Stimulated activated CD8-positive, alpha-beta memory T cell treated with anti-CD3 and anti-CD28 coated beads, Interleukin-12 subunit alpha, Interleukin-12 subunit beta, amount 100 ng/mL, for 1 hour (primary cell): ENCODE measurements at regions not wholly inside any gene's neighbourhood (a gene's known extent, or its start where the extent isn't known, plus 50 kb on each side); places are given as distances from the start of the nearest gene placed in this dataset.
"Not testable (repeated sequence)": the region's sequence is repeated elsewhere in the genome, so short reads cannot be mapped to it uniquely, and the experiment has no call there.

Experiments
- DNase-seq: peaks from one replicate; pipeline ENCODE4 v3.0.0-alpha.2; 2020; ENCODE audit warnings: low read depth

DNA sequence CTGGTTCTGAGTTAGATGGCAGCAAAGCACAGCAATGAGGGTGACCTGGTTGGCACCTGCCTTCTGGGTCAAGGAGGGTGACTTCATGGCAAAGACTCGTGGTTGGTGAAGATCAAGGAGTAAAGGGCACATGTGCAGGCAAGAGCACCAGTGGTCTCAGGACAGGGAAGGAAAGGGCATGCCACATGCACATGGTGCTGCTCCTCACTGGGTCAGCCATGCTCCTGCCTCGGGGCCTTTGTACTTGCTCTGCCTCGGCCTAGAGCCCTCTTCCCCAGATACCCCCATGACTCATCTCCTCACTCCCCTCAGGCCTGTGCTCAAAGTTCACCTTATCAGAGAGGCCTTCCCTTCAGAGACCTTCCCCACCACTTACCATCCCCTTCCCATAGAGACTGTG is 106.7 kb upstream of the KDM7A start:
- DNase-seq, result no peak

DNA sequence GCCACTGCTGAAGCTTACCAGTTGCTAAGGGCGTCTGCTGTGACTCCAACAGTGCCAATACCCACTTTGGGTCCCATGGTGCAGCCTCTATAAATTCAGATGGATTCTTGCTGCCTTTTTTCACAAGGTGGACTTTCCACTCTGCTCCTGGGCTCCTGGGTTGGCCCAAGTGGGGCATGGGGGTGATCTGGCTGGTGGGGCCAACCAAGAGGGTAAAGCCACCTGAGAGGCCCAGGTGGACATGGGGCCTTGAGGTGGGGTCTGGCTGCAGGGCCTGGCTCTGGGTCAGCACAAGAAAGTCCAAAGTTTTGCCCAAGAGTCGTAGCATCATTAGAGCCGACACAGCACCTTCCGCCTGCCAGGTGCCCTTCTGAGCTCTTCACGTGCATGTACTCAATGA is 105.2 kb upstream of the KDM7A start:
- DNase-seq, result no peak

DNA sequence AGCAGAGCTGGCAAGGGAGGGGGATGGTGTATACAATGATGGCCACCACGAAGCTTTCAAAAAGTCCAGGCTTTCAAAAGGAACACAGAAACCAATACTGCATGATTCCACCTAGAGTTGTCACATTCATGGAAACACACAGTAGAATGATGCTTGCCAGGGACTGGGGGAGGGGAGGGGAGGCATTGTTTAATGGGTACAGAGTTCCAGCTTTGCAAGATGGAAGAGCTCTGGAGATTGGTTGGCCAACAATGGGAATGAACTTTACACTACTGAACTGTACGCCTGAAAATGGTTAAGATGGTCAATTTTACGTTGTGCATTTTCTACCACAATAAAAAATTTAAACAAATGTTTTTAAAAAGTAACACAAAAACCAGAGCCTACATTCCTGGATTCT is 104.5 kb upstream of the KDM7A start:
- no peak for DNase-seq

DNA sequence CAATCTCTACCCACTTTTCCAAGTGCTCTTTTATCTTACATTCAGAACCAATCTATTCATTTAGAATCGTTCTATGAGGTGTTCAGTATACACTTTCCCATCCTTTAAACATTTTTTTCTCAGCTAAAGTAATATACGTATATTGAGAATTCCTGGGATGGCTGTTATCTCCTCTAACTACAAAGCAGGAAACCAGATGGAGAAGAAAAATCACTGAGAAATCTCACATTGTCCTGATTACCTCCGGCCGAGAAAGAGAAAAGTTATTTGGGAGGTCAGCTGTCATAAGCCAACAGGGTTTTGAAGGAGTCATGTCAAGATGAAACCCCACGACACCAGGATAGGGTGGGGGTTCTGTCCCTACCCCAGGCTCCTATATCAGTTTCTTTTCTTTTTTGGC is 99.2 kb upstream of the KDM7A start:
- no peak for DNase-seq

DNA sequence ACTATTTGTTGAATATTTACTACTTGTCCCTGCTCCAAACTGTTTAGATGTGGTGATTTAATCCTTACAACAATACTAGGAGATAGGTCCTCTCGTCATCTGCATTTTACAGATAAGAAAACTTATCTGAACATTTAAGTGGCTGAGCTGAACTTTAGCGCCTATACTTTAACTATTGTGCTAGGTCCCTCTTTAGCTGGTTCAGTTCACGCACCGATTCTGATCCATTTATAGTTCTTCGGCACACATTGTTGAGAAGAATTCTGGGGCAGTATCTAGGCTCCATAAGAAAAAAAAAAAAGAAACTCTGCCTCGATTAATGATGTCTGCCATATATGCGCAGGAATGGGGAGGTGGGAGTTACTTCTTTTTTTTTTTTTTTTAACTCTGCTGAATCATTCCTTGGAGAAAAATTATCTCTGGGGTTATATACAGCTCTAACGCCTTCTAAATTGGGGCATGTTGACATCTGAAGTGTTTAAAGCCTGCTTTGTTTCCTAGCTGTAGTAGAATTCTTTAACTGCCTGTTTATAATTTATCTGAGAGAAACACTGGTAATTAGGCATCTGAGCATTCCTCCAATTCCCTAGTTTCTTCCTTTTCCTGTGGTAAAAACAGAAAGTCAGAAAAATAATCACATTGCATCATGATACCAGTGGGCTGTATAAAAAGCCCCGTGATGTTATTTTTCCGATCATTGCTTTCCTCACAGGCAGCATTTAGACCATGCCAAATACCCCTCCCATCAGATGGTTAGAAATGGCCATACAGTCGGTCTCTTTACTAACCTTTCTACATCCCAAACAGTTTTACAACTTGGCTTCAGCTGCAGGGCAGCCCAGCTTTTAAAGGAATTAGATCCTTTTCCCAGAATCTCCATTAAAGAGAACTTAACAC is 98.5 kb upstream of the KDM7A start:
- no peak for DNase-seq

DNA sequence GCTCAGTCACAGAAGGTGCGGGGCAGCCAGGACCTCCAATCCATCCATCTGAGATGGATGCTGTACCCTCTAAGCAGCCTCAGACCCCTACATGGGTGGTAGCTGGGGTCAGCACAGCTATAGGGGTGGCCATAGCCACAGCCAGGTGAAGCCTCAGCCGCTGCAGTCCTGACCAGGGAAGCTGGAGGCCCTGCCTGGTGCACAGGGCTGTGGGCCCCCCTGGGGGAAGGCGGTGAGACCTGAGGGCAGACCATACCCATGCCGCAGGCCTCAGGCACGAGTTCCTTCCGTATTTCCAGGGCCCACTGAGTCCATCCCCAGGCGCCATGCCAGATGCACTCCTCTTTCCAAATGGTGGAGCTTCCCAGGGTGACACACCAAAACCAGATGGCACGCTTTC is 96.6 kb upstream of the KDM7A start:
- no peak for DNase-seq

DNA sequence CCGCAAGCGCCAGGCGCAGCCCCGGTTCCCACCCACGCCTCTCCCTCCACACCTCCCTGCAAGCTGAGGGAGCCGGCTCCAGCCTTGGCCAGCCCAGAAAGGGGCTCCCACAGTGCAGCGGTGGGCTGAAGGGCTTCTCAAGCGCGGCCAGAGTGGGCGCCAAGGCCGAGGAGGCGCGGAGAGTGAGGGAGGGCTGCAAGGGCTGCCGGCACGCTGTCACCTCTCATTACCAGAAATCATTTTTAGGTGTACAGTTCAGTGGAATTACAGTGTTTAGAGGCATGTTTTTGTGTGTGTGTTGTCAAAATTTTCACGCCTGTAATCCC is 94.8 kb upstream of the KDM7A start:
- not testable (repeated sequence) for DNase-seq

DNA sequence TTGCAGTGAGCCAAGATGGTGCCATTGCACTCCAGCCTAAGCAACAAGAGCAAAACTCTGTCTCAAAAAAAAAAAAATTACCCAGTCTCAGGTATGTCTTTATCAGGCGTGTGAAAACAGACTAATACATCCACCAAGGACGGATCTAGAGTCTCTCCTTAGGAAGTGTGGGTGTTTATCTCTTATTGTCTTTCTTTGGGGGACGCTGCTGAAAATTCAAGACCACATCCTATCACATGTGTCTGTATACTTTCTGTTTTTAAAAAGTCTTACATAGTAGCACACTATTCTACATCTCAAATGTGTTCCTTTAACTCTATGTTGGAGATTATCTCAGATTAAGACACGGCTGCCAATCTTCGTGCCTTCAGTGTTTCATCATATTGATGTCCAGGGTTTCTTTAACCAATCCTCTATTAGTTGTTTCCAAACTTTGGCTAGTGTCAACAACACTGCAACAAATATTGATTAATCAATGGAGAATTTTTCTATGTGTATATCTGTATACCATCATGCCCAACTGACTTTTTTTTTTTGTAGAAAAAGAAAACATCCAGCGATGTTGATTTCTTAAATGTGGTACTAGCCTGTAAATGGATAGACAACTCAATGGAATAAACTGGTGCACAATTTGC is 92.3 kb upstream of the KDM7A start:
- no peak for DNase-seq

DNA sequence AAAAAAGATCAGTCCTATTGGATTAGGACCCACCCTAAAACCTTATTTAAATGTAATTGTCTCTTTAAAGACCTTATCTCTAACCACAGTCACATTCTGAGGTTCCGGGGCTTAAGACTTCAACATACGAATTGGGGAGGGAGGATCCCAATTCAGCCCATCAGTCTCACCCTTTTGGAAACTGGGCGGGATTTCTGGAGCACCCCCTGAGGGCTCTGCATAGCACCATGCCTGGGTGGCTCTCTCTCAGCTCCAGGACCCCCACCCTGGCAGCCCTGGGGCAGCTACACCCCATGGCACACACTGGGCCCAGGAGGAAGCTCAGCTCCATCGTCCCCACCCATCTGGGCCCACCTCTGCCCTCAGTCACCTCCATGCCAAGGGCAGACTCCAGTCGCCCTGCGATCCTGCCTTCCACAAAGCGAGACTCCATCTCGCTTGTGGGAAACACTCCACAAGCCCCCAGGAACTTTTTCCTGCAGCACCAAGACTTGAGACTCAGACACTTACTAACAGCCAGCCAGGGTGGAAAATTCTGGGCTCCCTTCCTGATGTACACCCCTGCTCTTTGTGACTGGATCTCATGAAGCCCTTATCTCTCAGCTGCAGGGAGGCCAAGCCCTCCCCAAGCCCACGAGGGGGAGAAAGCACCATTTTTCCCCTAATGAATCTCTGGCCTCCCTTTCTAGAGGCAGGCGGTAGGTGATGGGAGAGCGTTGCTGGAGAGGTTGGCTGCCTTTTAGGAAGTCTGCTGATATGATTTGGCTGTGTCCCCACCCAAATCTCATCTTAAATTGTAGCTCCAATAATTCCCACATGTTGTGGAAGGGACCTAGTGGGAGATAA is 90.8 kb upstream of the KDM7A start:
- no peak for DNase-seq

DNA sequence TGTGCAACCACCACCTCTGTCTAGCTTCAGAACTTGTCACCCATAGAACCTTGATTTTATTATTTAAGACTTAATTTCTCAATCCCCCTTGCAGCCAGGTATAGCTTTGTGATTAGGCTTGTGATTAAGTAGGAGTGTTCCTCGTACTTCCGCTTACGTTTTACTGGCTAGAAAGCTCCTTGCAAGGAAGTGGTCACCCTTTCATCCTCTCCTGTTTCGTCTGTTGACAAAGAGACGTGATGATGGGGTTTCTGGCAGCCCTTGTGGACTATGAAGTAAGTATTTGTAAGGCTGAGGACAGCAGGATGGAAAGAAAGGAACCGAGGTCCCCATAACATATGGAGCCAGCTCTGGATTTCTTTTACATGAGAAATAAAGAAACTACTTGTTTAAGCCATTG is 86.5 kb upstream of the KDM7A start:
- peak; percentile 18 for DNase-seq

DNA sequence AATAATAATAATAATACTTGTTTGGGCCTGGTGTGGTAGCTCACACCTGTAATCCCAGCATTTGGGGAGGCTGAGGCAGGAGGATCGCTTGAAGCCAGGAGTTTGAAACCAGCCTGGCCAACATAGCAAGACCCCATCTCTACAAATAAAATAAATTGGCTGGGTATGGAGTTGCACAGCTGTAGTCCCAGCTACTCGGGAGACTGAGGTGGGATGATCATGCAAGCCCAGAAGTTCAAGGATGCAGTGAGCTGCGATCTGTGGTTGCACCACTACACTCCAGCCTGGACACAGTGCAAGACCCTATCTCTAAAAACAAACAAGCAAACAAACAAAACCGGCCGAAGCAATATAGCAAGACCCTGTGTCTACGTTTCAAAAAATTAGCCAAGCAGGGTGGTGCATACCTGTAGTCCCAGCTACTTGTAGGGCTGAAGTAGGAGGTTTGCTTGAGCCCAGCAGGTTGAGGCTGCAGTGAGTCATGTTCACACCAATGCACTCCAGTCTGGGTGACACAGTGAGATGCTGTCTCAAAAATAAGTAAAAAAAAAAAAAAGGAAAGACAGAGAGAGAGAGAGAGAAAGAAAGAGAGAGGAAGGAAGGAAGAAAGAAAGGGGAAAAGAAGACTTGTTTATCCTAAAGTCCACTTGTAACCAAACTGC is 85.6 kb upstream of the KDM7A start:
- DNase-seq, result no peak

DNA sequence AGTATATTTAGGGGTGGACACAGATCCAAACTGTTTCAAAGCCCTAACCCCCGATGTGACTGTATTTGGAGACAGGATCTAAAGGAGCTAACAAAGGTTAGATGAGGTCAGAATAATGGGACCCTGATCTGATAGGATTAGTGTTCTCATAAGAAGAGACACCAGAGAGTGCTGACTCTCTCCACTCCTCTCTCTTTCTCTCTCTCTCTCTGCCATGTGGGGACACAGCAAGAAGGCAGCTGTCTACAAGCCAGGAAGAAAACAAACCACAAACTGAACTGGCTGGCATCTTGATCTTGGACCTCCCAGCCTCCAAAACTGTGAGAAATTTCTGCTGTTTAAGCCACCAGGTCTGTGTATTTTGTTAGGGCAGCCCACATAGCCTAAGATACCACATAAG is 84.7 kb upstream of the KDM7A start:
- no peak for DNase-seq

DNA sequence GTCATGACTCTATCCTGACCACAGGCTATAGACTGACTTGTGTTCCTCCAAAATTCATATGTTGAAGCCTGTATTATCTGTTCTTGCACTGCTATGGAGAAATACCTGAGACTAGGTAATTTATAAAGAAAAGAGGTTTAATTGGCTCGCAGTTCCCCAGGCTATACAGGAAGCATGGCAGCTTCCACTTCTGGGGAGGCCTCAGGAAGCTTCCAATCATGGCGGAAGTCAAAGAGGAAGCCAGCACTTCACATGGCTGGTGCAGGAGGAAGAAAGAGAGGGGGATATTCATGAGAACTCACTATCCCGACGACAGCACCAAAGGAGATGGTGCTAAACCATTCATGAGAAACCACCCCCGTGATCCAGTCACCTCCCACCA is 84.3 kb upstream of the KDM7A start:
- no peak for DNase-seq

DNA sequence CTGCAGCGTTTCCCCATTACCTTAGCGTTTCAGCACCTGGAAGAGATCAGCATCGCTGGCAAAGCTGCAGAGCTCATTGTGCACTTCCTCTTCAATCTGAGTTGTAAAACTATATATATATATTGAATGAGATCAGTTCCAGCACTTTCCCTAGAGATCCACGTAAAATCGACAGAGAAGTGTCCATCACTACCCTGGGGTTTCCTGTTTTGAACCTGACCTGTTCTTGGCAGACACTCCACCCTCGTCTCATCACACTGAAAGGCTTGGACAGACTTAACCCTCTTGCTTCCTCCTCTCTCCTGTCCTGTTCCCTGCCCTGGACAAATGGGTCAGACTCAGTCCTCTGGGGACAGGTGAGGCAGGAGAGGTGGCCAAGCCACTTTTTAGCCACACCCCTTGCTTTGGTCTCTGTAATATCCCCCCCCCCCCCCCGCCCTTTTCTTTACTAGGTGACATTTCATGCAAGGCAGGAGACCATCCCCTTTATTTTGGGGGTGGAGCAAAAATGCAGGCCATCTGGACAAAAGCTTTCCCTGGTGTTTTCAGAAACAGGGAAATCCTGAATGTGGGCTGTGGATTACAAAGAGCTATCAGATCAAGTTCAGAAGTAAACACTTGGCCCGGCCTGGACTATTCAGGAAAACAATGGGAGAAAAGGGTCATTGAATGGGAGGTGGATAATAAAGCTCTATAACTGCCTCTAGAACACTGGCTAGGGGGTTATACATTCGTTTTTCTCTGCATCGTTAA is 83.7 kb upstream of the KDM7A start:
- no peak for DNase-seq

DNA sequence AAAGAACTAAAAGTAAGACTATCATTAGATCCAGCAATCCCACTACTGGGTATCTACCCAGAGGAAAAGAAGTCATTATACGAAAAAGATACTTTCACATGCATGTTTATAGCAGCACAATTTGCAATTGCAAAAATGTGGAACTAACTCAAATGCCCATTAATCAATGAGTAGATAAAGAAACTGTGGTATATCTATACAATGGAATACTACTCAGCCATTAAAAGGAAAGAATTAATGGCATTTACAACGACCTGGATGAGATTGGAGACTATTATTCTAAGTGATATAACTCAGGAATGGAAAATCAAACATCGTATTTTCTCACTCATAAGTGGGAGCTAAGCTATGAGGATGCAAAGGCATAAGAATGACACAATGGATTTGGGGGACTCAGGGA is 80.5 kb upstream of the KDM7A start:
- not testable (repeated sequence) for DNase-seq

DNA sequence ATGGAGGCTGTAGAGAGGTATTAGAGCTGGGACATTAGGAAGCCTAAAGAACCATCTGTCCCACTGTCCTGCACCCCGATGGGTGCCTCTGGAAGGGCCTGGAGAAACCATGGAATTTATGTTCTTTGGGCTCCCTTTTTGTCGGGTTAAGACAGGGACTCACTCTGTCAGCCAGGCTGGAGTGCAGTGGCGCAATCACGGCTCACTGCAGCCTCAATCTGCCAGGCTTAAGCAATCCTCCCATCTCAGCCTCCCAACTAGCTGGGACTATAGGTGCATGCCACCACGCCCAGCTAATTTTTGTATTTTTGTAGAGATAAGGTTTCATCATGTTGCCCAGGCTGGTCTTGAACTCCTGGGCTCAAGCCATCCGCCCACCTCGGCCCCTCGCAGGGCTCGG is 78.2 kb upstream of the KDM7A start:
- not testable (repeated sequence) for DNase-seq

DNA sequence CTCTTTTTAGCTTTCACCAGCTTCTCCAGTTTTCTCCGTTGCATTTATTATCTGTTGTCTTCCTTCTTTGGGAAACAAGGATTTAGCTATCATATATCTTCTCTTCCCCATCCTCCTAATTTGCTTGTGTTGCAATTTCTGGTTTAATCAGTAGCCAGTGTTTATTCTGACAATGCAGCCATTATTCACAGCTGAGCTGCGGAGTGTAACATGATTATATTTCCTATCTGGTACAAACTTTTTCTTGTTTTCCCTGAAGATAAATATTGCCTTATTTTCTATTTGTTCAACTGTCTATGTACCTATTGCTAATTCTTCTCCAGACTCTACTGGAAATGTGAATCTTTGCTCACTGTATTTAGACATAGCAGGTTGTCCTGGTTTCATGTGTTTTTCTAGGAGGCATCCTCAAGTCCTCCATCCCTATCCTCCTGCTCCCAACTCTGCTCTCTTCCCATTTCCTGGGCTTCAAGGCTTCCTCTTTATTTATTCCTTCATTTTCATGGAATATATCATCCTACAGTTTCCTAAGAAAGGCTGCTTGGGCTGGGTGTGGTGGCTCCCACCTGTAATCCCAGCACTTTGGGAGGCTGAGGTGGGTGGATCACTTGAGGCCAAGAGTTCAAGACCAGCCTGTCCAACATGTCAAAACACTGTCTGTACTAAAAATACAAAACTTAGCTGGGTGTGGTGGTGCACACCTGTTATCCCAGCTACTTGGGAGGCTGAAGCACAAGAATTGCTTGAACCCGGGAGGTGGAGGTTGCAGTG is 72.4 kb upstream of the KDM7A start:
- no peak for DNase-seq

DNA sequence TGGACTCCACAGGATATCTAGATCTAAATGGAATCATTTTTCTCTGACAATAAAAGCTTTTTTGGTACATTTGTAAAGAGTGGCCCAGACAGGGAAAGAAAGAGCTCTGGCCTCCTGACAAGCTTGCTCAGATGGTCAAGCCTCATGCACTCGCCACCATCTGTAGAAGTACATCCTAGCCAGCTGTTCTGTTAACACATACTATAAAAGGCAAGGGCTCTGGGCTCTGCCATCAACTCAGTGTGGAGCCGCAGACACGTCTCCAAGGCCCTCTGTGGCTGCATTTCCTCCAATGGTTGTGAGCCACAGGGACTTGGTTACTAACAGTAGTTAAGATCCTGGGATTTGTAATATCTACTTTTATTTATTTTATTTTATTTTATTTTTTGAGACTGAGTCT is 70.8 kb upstream of the KDM7A start:
- no peak for DNase-seq

DNA sequence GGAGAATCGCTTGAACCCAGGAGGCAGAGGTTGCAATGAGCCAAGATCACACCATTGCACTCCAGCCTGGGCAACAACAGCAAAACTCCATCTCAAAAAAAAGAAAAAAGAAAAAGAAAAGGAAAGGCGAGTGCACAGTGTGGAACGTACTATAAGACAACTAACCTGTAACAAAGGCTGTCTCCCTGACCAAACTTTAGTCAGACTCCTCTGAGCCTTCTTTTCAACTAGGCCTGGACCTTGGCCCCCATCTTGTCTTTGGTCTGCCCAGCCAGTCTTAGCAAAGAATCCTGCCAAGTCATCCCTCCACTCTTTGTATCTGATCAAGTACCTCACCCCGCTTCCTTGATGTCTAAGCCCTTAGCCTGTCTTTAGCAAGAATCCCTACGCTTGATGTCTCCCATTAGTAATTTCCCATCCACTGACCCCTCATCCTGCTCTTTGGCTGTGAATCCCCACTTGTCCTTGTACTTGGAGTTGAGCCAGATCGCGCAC is 68.9 kb upstream of the KDM7A start:
- no peak for DNase-seq
